Brain microvascular endothelial cell (primary cell): ENCODE measurements at regions not wholly inside any gene's neighbourhood (a gene's known extent, or its start where the extent isn't known, plus 50 kb on each side); places are given as distances from the start of the nearest gene placed in this dataset.

Experiments
- DNase-seq: peaks from one replicate; pipeline ENCODE4 v3.0.0-alpha.2; 2020
- H3K27ac ChIP-seq: fragments of 250-450 bp; sonication (Bioruptor Pico); 2 replicates; pipeline ENCODE4 v1.5.1; 2020; ENCODE audit warnings: mild to moderate bottlenecking, moderate library complexity
- H3K27me3 ChIP-seq: fragments of 250-450 bp; sonication (Bioruptor Pico); replicated peaks from 2 replicates; pipeline ENCODE4 v1.5.1; 2020; ENCODE audit warnings: mild to moderate bottlenecking
- H3K36me3 ChIP-seq: fragments of 250-450 bp; sonication (Bioruptor Pico); replicated peaks from 2 replicates; pipeline ENCODE4 v1.5.1; 2020; ENCODE audit warnings: mild to moderate bottlenecking
- H3K4me3 ChIP-seq: 2 replicates; pipeline ENCODE4 v1.5.1; 2011; ENCODE audit warnings: low read depth, mild to moderate bottlenecking, control low read depth, low read length, moderate library complexity
- CTCF ChIP-seq: IDR thresholded peaks from 2 replicates; pipeline ENCODE4 v1.5.1; 2011; ENCODE audit warnings: low read depth, mild to moderate bottlenecking, moderate library complexity, low read length, control low read depth, inconsistent platforms; ENCODE audit errors: missing control alignments
- in situ Hi-C: cut with HindIII; loops from 2 replicates; pipeline ENCODE4 v1.10.0; 2017; ENCODE audit warnings: low sequenced_read_pairs, low pct_ligation_motif_present

GRCh38 chr5:23451156-23451555 is 56.3 kb upstream of the PRDM9 start:
- Histone ChIP-seq H3K27ac (no peak overlapping the region), H3K36me3 (no peaks in the 10 kb centered on the region), H3K27me3 (no peaks in the 10 kb centered on the region), H3K4me3 (no peak overlapping the region)
- TF ChIP-seq CTCF = no peak
- in situ Hi-C loops = no loop called here
- DNase-seq = no peak

- Histone ChIP-seq H3K27me3 (no peaks in the 10 kb centered on the region), H3K36me3 (no peaks in the 10 kb centered on the region), H3K27ac (no peak overlapping the region), H3K4me3 (no peak overlapping the region)
- in situ Hi-C loops = no loop called here
- TF ChIP-seq CTCF = no peak
- DNase-seq = no peak
Measured at GRCh38 chr5:23450187-23450586, 57.2 kb upstream of the PRDM9 start.

GRCh38 chr5:23448627-23449026 is 58.8 kb upstream of the PRDM9 start:
- DNase-seq = no peak
- Histone ChIP-seq H3K36me3 (no peaks in the 10 kb centered on the region), H3K27ac (no peak overlapping the region), H3K4me3 (no peak overlapping the region), H3K27me3 (no peaks in the 10 kb centered on the region)
- in situ Hi-C loops = no loop called here
- no peak for TF ChIP-seq CTCF

- TF ChIP-seq CTCF = no peak
- in situ Hi-C loops = no loop called here
- Histone ChIP-seq H3K4me3 (no peak overlapping the region), H3K27me3 (no peaks in the 10 kb centered on the region), H3K36me3 (no peaks in the 10 kb centered on the region), H3K27ac (no peak overlapping the region)
- no peak for DNase-seq
Measured at GRCh38 chr5:23446424-23446823, 61.0 kb upstream of the PRDM9 start.

GRCh38 chr5:23445573-23445972 is 61.8 kb upstream of the PRDM9 start:
- H3K27ac ChIP-seq = no peak overlapping the region
- no peak for DNase-seq
- no peak overlapping the region for H3K4me3 ChIP-seq
- TF ChIP-seq CTCF = no peak
- in situ Hi-C loops = no loop called here
- H3K36me3 ChIP-seq = no peaks in the 10 kb centered on the region
- H3K27me3 ChIP-seq = no peaks in the 10 kb centered on the region

- no peak for DNase-seq
- in situ Hi-C loops = no loop called here
- TF ChIP-seq CTCF = no peak
- Histone ChIP-seq H3K27me3 (no peaks in the 10 kb centered on the region), H3K27ac (no peak overlapping the region), H3K36me3 (no peaks in the 10 kb centered on the region), H3K4me3 (no peak overlapping the region)
Measured at GRCh38 chr5:23440703-23441102, 66.7 kb upstream of the PRDM9 start.
